Brain microvascular endothelial cell (primary cell): ENCODE measurements at regions not wholly inside any gene's neighbourhood (a gene's known extent, or its start where the extent isn't known, plus 50 kb on each side); places are given as distances from the start of the nearest gene placed in this dataset.
A peak's percentile ranks its signal among the peaks of the same experiment; 100 is the strongest.

Source experiments
- DNase-seq: peaks from one replicate; pipeline ENCODE4 v3.0.0-alpha.2; 2020
- H3K27ac ChIP-seq: fragments of 250-450 bp; sonication (Bioruptor Pico); 2 replicates; pipeline ENCODE4 v1.5.1; 2020; ENCODE audit warnings: mild to moderate bottlenecking, moderate library complexity
- H3K27me3 ChIP-seq: fragments of 250-450 bp; sonication (Bioruptor Pico); replicated peaks from 2 replicates; pipeline ENCODE4 v1.5.1; 2020; ENCODE audit warnings: mild to moderate bottlenecking
- H3K36me3 ChIP-seq: fragments of 250-450 bp; sonication (Bioruptor Pico); replicated peaks from 2 replicates; pipeline ENCODE4 v1.5.1; 2020; ENCODE audit warnings: mild to moderate bottlenecking
- H3K4me3 ChIP-seq: 2 replicates; pipeline ENCODE4 v1.5.1; 2011; ENCODE audit warnings: low read depth, mild to moderate bottlenecking, control low read depth, low read length, moderate library complexity
- in situ Hi-C: cut with HindIII; loops from 2 replicates; pipeline ENCODE4 v1.10.0; 2017; ENCODE audit warnings: low sequenced_read_pairs, low pct_ligation_motif_present
- TF ChIP-seq, protein P1 (sequence below): IDR thresholded peaks from 2 replicates; pipeline ENCODE4 v1.5.1; 2011; ENCODE audit warnings: low read depth, mild to moderate bottlenecking, moderate library complexity, low read length, control low read depth, inconsistent platforms; ENCODE audit errors: missing control alignments

DNA sequence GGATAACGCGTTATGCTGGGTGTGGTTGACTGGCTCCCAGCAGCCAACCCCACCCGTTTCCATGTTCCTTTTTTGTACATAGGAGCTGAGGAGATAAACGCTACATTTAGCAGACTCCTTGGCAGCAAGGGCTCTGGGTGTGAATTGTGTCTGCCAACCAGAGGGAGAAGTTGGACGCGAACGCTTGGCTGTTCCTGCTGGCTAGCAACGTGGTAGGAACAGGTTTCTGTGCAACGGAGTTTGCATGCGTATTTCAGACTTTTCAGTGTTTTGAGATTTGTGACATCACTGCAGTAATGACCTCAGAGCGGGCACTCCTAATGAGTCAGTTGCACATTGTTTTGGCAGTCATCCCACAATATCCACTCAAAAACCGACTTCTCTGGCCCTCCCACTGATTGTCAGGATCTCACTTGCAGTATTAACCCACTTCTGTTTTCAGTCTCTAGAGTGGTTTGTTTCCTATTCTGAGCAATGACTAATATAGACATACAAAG is 98.7 kb upstream of the RGS1 start:
- TF ChIP-seq, protein P1, sequence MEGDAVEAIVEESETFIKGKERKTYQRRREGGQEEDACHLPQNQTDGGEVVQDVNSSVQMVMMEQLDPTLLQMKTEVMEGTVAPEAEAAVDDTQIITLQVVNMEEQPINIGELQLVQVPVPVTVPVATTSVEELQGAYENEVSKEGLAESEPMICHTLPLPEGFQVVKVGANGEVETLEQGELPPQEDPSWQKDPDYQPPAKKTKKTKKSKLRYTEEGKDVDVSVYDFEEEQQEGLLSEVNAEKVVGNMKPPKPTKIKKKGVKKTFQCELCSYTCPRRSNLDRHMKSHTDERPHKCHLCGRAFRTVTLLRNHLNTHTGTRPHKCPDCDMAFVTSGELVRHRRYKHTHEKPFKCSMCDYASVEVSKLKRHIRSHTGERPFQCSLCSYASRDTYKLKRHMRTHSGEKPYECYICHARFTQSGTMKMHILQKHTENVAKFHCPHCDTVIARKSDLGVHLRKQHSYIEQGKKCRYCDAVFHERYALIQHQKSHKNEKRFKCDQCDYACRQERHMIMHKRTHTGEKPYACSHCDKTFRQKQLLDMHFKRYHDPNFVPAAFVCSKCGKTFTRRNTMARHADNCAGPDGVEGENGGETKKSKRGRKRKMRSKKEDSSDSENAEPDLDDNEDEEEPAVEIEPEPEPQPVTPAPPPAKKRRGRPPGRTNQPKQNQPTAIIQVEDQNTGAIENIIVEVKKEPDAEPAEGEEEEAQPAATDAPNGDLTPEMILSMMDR = no peak
- Histone ChIP-seq H3K27ac (no peak overlapping the region), H3K36me3 (no peaks in the 10 kb centered on the region), H3K27me3 (peaks cover 6% of the 10 kb centered on the region), H3K4me3 (no peak overlapping the region)
- peak; percentile 68 for DNase-seq
- in situ Hi-C loops = no loop called here

- in situ Hi-C loops = no loop called here
- no peak overlapping the region for H3K27ac ChIP-seq
- DNase-seq = no peak
- H3K27me3 ChIP-seq = peaks cover 4% of the 10 kb centered on the region
- H3K36me3 ChIP-seq = no peaks in the 10 kb centered on the region
- TF ChIP-seq, protein P1 = peak; percentile 17
- H3K4me3 ChIP-seq = no peak overlapping the region
Measured at GRCh38 chr1:192477630-192478029, 97.9 kb upstream of the RGS1 start.

DNA sequence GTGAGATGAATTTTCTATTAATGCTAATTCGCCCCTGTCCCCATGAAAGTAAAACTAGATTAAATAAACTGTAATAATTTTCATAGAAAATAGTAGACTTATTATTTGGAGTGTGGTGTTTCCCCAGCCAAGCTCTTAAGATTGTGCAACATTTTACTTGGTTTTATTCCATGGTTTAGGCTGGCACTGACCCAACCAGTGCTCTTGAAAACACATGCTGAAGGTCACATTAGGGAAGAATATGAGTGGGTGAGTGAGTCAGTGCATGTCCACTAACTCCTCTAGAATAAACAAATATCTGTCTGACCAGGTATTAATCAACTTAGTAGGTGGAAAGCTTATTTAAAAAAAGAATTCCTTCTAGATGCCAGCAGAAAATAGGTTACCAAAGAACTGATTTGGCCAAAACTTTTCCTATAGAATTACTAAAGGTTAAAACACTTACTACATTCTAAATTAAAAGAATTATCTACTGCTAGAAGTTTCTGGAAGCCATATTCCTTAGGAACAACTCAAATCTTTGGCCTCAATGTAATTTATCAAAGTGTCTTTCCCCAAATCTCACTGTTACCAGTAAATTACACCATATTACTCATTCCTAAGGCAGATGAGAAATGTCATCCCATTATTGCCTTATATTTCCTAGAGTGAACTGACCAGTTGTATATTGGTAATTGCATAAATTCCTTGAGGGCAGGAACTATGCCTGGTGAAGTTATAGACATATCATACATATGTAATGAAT is 89.7 kb upstream of the RGS1 start:
- Histone ChIP-seq H3K27me3 (no peaks in the 10 kb centered on the region), H3K36me3 (no peaks in the 10 kb centered on the region), H3K27ac (peak overlapping the region; percentile 43), H3K4me3 (no peak overlapping the region)
- in situ Hi-C loops = no loop called here
- TF ChIP-seq, protein P1 = no peak
- DNase-seq = peak; percentile 92

- TF ChIP-seq, protein P1 = peak; percentile 26
Measured at GRCh38 chr1:192488058-192488457, 87.5 kb upstream of the RGS1 start.

GRCh38 chr1:192489047-192489446 is 86.5 kb upstream of the RGS1 start:
- H3K27ac ChIP-seq = peak overlapping the region; percentile 45
- TF ChIP-seq, protein P1 = no peak
- H3K36me3 ChIP-seq = no peaks in the 10 kb centered on the region
- no peak overlapping the region for H3K4me3 ChIP-seq
- in situ Hi-C loops = no loop called here
- DNase-seq = no peak
- H3K27me3 ChIP-seq = no peaks in the 10 kb centered on the region

More at GRCh38 chr1:192488058-192488457, 87.5 kb upstream of the RGS1 start:
- no peak for DNase-seq
- Histone ChIP-seq H3K36me3 (no peaks in the 10 kb centered on the region), H3K4me3 (no peak overlapping the region), H3K27me3 (no peaks in the 10 kb centered on the region), H3K27ac (no peak overlapping the region)
- in situ Hi-C loops = no loop called here

GRCh38 chr1:192489748-192490147 is 85.8 kb upstream of the RGS1 start:
- in situ Hi-C loops = no loop called here
- DNase-seq = peak; percentile 95

More at GRCh38 chr1:192489748-192490147, 85.8 kb upstream of the RGS1 start:
- H3K27me3 ChIP-seq = no peaks in the 10 kb centered on the region
- no peak overlapping the region for H3K4me3 ChIP-seq
- TF ChIP-seq, protein P1 = no peak
- peak overlapping the region; percentile 67 for H3K27ac ChIP-seq
- H3K36me3 ChIP-seq = no peaks in the 10 kb centered on the region
